DND-41 (cell line): ENCODE measurements at regions not wholly inside any gene's neighbourhood (a gene's known extent, or its start where the extent isn't known, plus 50 kb on each side); places are given as distances from the start of the nearest gene placed in this dataset.

ENCODE experiments used
- EZH2 ChIP-seq: IDR thresholded peaks from 3 replicates; pipeline ENCODE4 v1.6.1; 2012; ENCODE audit warnings: borderline replicate concordance, low read depth, mild to moderate bottlenecking, moderate library complexity, low read length, inconsistent platforms; ENCODE audit not compliant: severe bottlenecking
- TF ChIP-seq, protein P1 (sequence below): IDR thresholded peaks from 2 replicates; pipeline ENCODE4 v1.5.1; 2012; ENCODE audit warnings: borderline replicate concordance, low read length, moderate library complexity, mild to moderate bottlenecking; ENCODE audit not compliant: poor library complexity, severe bottlenecking; ENCODE audit errors: extremely low read depth

GRCh38 chr15:39154776-39155175 lies 426.1 kb upstream of the THBS1 start:
- TF ChIP-seq, protein P1, sequence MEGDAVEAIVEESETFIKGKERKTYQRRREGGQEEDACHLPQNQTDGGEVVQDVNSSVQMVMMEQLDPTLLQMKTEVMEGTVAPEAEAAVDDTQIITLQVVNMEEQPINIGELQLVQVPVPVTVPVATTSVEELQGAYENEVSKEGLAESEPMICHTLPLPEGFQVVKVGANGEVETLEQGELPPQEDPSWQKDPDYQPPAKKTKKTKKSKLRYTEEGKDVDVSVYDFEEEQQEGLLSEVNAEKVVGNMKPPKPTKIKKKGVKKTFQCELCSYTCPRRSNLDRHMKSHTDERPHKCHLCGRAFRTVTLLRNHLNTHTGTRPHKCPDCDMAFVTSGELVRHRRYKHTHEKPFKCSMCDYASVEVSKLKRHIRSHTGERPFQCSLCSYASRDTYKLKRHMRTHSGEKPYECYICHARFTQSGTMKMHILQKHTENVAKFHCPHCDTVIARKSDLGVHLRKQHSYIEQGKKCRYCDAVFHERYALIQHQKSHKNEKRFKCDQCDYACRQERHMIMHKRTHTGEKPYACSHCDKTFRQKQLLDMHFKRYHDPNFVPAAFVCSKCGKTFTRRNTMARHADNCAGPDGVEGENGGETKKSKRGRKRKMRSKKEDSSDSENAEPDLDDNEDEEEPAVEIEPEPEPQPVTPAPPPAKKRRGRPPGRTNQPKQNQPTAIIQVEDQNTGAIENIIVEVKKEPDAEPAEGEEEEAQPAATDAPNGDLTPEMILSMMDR = no peak
- no peak for TF ChIP-seq EZH2
